MM.1S (cell line): ENCODE measurements at regions not wholly inside any gene's neighbourhood (a gene's known extent, or its start where the extent isn't known, plus 50 kb on each side); places are given as distances from the start of the nearest gene placed in this dataset.

ENCODE experiments used
- DNase-seq: peaks from one replicate; pipeline ENCODE4 v3.0.0-alpha.2; 2015
- H2AFZ ChIP-seq: fragments of 300-600 bp; sonication (generic); 2 replicates; pipeline ENCODE4 v1.6.0; 2016; ENCODE audit warnings: antibody characterized with exemption, low read length
- H3F3A ChIP-seq: fragments of 300-600 bp; sonication (generic); 2 replicates; pipeline ENCODE4 v1.6.1; 2016; ENCODE audit warnings: mild to moderate bottlenecking, antibody characterized with exemption, low read length, moderate library complexity, mixed read lengths; ENCODE audit not compliant: insufficient read depth
- H3K27ac ChIP-seq: fragments of 300-600 bp; sonication (generic); 2 replicates; pipeline ENCODE4 v1.5.1; 2016; ENCODE audit warnings: mild to moderate bottlenecking, low read length
- H3K27me3 ChIP-seq: fragments of 300-600 bp; sonication (generic); replicated peaks from 2 replicates; pipeline ENCODE4 v1.6.0; 2016; ENCODE audit warnings: low read length; ENCODE audit not compliant: insufficient read depth
- H3K36me3 ChIP-seq: fragments of 300-600 bp; sonication (generic); replicated peaks from 2 replicates; pipeline ENCODE4 v1.6.1; 2016; ENCODE audit warnings: mild to moderate bottlenecking, low read length, mixed read lengths; ENCODE audit not compliant: insufficient read depth
- H3K4me1 ChIP-seq: fragments of 300-600 bp; sonication (generic); 2 replicates; pipeline ENCODE4 v1.6.1; 2016; ENCODE audit warnings: low read length, mixed read lengths
- H3K4me2 ChIP-seq: fragments of 300-600 bp; sonication (generic); 2 replicates; pipeline ENCODE4 v1.6.0; 2016; ENCODE audit warnings: low read depth, low read length
- H3K4me3 ChIP-seq: fragments of 300-600 bp; sonication (generic); 2 replicates; pipeline ENCODE4 v1.5.1; 2016; ENCODE audit warnings: low read length, mixed read lengths
- H3K79me2 ChIP-seq: fragments of 300-600 bp; sonication (generic); 2 replicates; pipeline ENCODE4 v1.6.1; 2016; ENCODE audit warnings: mixed run types, low read length, mixed read lengths
- H3K9ac ChIP-seq: fragments of 300-600 bp; sonication (generic); 2 replicates; pipeline ENCODE4 v1.6.1; 2016; ENCODE audit warnings: low read length, mixed read lengths
- H3K9me2 ChIP-seq: fragments of 300-600 bp; sonication (generic); replicated peaks from 2 replicates; pipeline ENCODE4 v1.6.1; 2016; ENCODE audit warnings: mild to moderate bottlenecking, low read length, mixed read lengths; ENCODE audit not compliant: insufficient read depth
- H3K9me3 ChIP-seq: fragments of 300-600 bp; sonication (generic); replicated peaks from 2 replicates; pipeline ENCODE4 v1.6.1; 2016; ENCODE audit warnings: mild to moderate bottlenecking, low read length, mixed read lengths; ENCODE audit not compliant: insufficient read depth
- H4K20me1 ChIP-seq: fragments of 300-600 bp; sonication (generic); 2 replicates; pipeline ENCODE4 v1.6.1; 2016; ENCODE audit warnings: mild to moderate bottlenecking, low read length, moderate library complexity, mixed read lengths; ENCODE audit not compliant: insufficient read depth
- CTCF ChIP-seq: fragments of 300-600 bp; sonication (generic); IDR thresholded peaks from 2 replicates; pipeline ENCODE4 v1.5.1; 2016; ENCODE audit warnings: antibody characterized with exemption, low read length, mixed read lengths
- EZH2 ChIP-seq: fragments of 300-600 bp; sonication (generic); optimal IDR thresholded peaks from 2 replicates; pipeline ENCODE3; 2017; ENCODE audit warnings: low read depth, mild to moderate bottlenecking, antibody characterized with exemption, low read length, mixed read lengths
- EZH2phosphoT487 ChIP-seq: fragments of 300-600 bp; sonication (generic); IDR thresholded peaks from 2 replicates; pipeline ENCODE4 v1.6.1; 2018; ENCODE audit warnings: antibody characterized with exemption, low read length

- Histone ChIP-seq H2AFZ (no peak overlapping the region), H3K9ac (no peak overlapping the region), H3K36me3 (no peaks in the 10 kb centered on the region), H4K20me1 (no peaks in the 10 kb centered on the region), H3K9me3 (no peaks in the 10 kb centered on the region), H3K9me2 (no peaks in the 10 kb centered on the region), H3F3A (no peaks in the 10 kb centered on the region), H3K27me3 (no peaks in the 10 kb centered on the region), H3K4me1 (no peaks in the 10 kb centered on the region), H3K79me2 (no peaks in the 10 kb centered on the region), H3K4me3 (no peak overlapping the region), H3K4me2 (no peak overlapping the region), H3K27ac (no peak overlapping the region)
- TF ChIP-seq EZH2, result no peak
- no peak for TF ChIP-seq CTCF
- no peak for TF ChIP-seq EZH2phosphoT487
- DNase-seq, result no peak
Observed at GRCh38 chr18:29271501-29271900, 1094.6 kb upstream of the CDH2 start.

GRCh38 chr18:29259838-29260237, 1082.9 kb upstream of the CDH2 start:
- H4K20me1 ChIP-seq, result no peaks in the 10 kb centered on the region
- H3K9ac ChIP-seq, result no peak overlapping the region
- H3K36me3 ChIP-seq, result no peaks in the 10 kb centered on the region
- no peaks in the 10 kb centered on the region for H3K79me2 ChIP-seq
- H3K9me3 ChIP-seq, result no peaks in the 10 kb centered on the region
- no peak overlapping the region for H3K4me3 ChIP-seq
- H3K27ac ChIP-seq, result no peak overlapping the region
- no peaks in the 10 kb centered on the region for H3K27me3 ChIP-seq
- H3K4me1 ChIP-seq, result no peaks in the 10 kb centered on the region
- no peaks in the 10 kb centered on the region for H3F3A ChIP-seq
- no peak overlapping the region for H2AFZ ChIP-seq
- no peak for DNase-seq
- H3K9me2 ChIP-seq, result no peaks in the 10 kb centered on the region
- H3K4me2 ChIP-seq, result no peak overlapping the region
- no peak for TF ChIP-seq EZH2phosphoT487
- no peak for TF ChIP-seq EZH2

- Histone ChIP-seq H4K20me1 (no peaks in the 10 kb centered on the region), H2AFZ (no peak overlapping the region), H3K9me2 (no peaks in the 10 kb centered on the region), H3K4me2 (no peak overlapping the region), H3K9me3 (no peaks in the 10 kb centered on the region), H3K27ac (no peak overlapping the region), H3K4me1 (no peaks in the 10 kb centered on the region), H3K9ac (no peak overlapping the region), H3K36me3 (no peaks in the 10 kb centered on the region), H3K4me3 (no peak overlapping the region), H3K27me3 (no peaks in the 10 kb centered on the region), H3F3A (no peaks in the 10 kb centered on the region), H3K79me2 (no peaks in the 10 kb centered on the region)
- no peak for TF ChIP-seq EZH2
- TF ChIP-seq CTCF, result no peak
- TF ChIP-seq EZH2phosphoT487, result no peak
- no peak for DNase-seq
Observed at GRCh38 chr18:29254123-29254522, 1077.2 kb upstream of the CDH2 start.

GRCh38 chr18:29251681-29252080, 1074.8 kb upstream of the CDH2 start:
- no peaks in the 10 kb centered on the region for H3K79me2 ChIP-seq
- no peak for DNase-seq
- H3K4me3 ChIP-seq, result no peak overlapping the region
- no peak overlapping the region for H2AFZ ChIP-seq
- H3K36me3 ChIP-seq, result no peaks in the 10 kb centered on the region
- no peak overlapping the region for H3K27ac ChIP-seq
- H3F3A ChIP-seq, result no peaks in the 10 kb centered on the region
- no peaks in the 10 kb centered on the region for H3K4me1 ChIP-seq
- TF ChIP-seq EZH2, result no peak
- TF ChIP-seq EZH2phosphoT487, result no peak
- no peak for TF ChIP-seq CTCF
- H3K4me2 ChIP-seq, result no peak overlapping the region
- no peak overlapping the region for H3K9ac ChIP-seq
- no peaks in the 10 kb centered on the region for H4K20me1 ChIP-seq
- H3K27me3 ChIP-seq, result no peaks in the 10 kb centered on the region
- H3K9me2 ChIP-seq, result no peaks in the 10 kb centered on the region
- no peaks in the 10 kb centered on the region for H3K9me3 ChIP-seq
